IMR-90 (cell line): ENCODE measurements at regions not wholly inside any gene's neighbourhood (a gene's known extent, or its start where the extent isn't known, plus 50 kb on each side); places are given as distances from the start of the nearest gene placed in this dataset.

Experiments used
- ATAC-seq: fragments of 200-7000 bp; cut with Tn5 transposase; 2 replicates; pipeline ENCODE4 v1.9.1; 2020; ENCODE audit warnings: low read depth, mild to moderate bottlenecking, moderate library complexity
- BruUV-seq: library from RNA; stranded (reverse); fragments of 400-500 nt; replicated peaks from 2 replicates; lab custom pipeline; 2021; lab: Mats Ljungman, UMichigan
- CTCF ChIA-PET: fragments of 300-600 bp; formaldehyde crosslinking; extraction: SDS; loops from one replicate; lab custom pipeline; 2021; ENCODE audit warnings: antibody characterized with exemption; lab: Yijun Ruan, JAX
- POLR2A ChIA-PET: fragments of 300-600 bp; sonication (Branson Sonifier 250); formaldehyde crosslinking; loops from one replicate; lab custom pipeline; 2022; ENCODE audit warnings: antibody characterized with exemption; ENCODE audit not compliant: unreplicated experiment; lab: Charles Lee
- DNase-seq: peaks from one replicate; pipeline ENCODE4 v3.0.0; 2013
- H2AFZ ChIP-seq: replicated peaks from 2 replicates; pipeline ENCODE3; 2013; ENCODE audit warnings: low read length, mild to moderate bottlenecking; ENCODE audit not compliant: poor library complexity
- H2AK5ac ChIP-seq: 2 replicates; pipeline ENCODE4 v1.6.1; 2013; ENCODE audit warnings: low read depth, low read length, inconsistent platforms
- H2AK9ac ChIP-seq: replicated peaks from 2 replicates; pipeline ENCODE3; 2013; ENCODE audit warnings: mild to moderate bottlenecking, low read depth, low read length, moderate library complexity; ENCODE audit not compliant: poor library complexity
- H2BK120ac ChIP-seq: 2 replicates; pipeline ENCODE4 v1.6.1; 2013; ENCODE audit warnings: low read depth, low read length, inconsistent platforms
- H2BK15ac ChIP-seq: 3 replicates; pipeline ENCODE4 v1.6.1; 2013; ENCODE audit warnings: low read depth, low read length, inconsistent platforms
- H2BK20ac ChIP-seq: 2 replicates; pipeline ENCODE4 v1.6.1; 2013; ENCODE audit warnings: low read depth, mild to moderate bottlenecking, inconsistent platforms, low read length, moderate library complexity
- H2BK5ac ChIP-seq: 2 replicates; pipeline ENCODE4 v1.6.1; 2013; ENCODE audit warnings: mild to moderate bottlenecking, low read depth, low read length, inconsistent platforms; ENCODE audit not compliant: poor library complexity, severe bottlenecking
- H3K14ac ChIP-seq: replicated peaks from 2 replicates; pipeline ENCODE4 v1.6.1; 2013; ENCODE audit warnings: low read depth, low read length, inconsistent platforms
- H3K18ac ChIP-seq: 2 replicates; pipeline ENCODE4 v1.6.1; 2013; ENCODE audit warnings: low read depth, low read length, control low read depth
- H3K23ac ChIP-seq: 2 replicates; pipeline ENCODE4 v1.6.1; 2013; ENCODE audit warnings: low read depth, low read length, inconsistent platforms
- H3K27ac ChIP-seq: 2 replicates; pipeline ENCODE4 v1.5.1; 2013; ENCODE audit warnings: mild to moderate bottlenecking, control low read depth, low read length; ENCODE audit not compliant: insufficient read depth
- H3K27me3 ChIP-seq: 2 replicates; pipeline ENCODE4 v1.6.1; 2013; ENCODE audit warnings: low read length; ENCODE audit not compliant: control insufficient read depth, insufficient read depth
- H3K36me3 ChIP-seq: 2 replicates; pipeline ENCODE4 v1.6.1; 2013; ENCODE audit warnings: low read length, mixed read lengths; ENCODE audit not compliant: control insufficient read depth, insufficient read depth
- H3K4ac ChIP-seq: 2 replicates; pipeline ENCODE4 v1.6.1; 2013; ENCODE audit warnings: low read depth, low read length, inconsistent platforms
- H3K4me1 ChIP-seq: 2 replicates; pipeline ENCODE4 v1.6.1; 2013; ENCODE audit warnings: low read length, mixed read lengths; ENCODE audit not compliant: control insufficient read depth, insufficient read depth
- H3K4me2 ChIP-seq: 2 replicates; pipeline ENCODE4 v1.6.1; 2013; ENCODE audit warnings: low read depth, mild to moderate bottlenecking, control low read depth, low read length, moderate library complexity
- H3K4me3 ChIP-seq: 2 replicates; pipeline ENCODE4 v1.5.1; 2013; ENCODE audit warnings: low read depth, mild to moderate bottlenecking, control low read depth, low read length, moderate library complexity; ENCODE audit not compliant: insufficient read depth
- H3K56ac ChIP-seq: 2 replicates; pipeline ENCODE4 v1.6.1; 2013; ENCODE audit warnings: low read length, inconsistent platforms; ENCODE audit not compliant: insufficient read depth; ENCODE audit errors: extremely low read depth
- H3K79me1 ChIP-seq, 2 experiments: 2 replicates each; pipeline ENCODE4 v1.6.1; 2013; ENCODE audit warnings: low read length in 2 of 2, inconsistent platforms in 1 of 2, low read depth in 1 of 2
- H3K9ac ChIP-seq: 2 replicates; pipeline ENCODE4 v1.6.1; 2013; ENCODE audit warnings: low read depth, low read length, control low read depth
- H3K9me1 ChIP-seq: 2 replicates; pipeline ENCODE4 v1.6.1; 2013; ENCODE audit warnings: low read length, inconsistent platforms; ENCODE audit not compliant: insufficient read depth
- H3K9me3 ChIP-seq: 2 replicates; pipeline ENCODE4 v1.6.1; 2013; ENCODE audit warnings: low read length; ENCODE audit not compliant: control insufficient read depth, insufficient read depth
- H4K20me1 ChIP-seq: 2 replicates; pipeline ENCODE4 v1.6.1; 2013; ENCODE audit warnings: low read length, inconsistent platforms; ENCODE audit not compliant: insufficient read depth
- H4K5ac ChIP-seq: 2 replicates; pipeline ENCODE4 v1.6.1; 2013; ENCODE audit warnings: mild to moderate bottlenecking, low read depth, low read length, control low read depth
- H4K8ac ChIP-seq, 2 experiments: 2 replicates each; pipeline ENCODE4 v1.6.1; 2013; ENCODE audit warnings: low read depth in 2 of 2, low read length in 2 of 2, control low read depth in 1 of 2, inconsistent platforms in 1 of 2
- H4K91ac ChIP-seq: 2 replicates; pipeline ENCODE4 v1.6.1; 2013; ENCODE audit warnings: low read depth, low read length, inconsistent platforms; ENCODE audit not compliant: insufficient read depth
- NFE2L2 ChIP-seq: fragments of 150-350 bp; IDR thresholded peaks from 2 replicates; pipeline ENCODE4 v1.6.1; 2016; ENCODE audit warnings: low read depth, mild to moderate bottlenecking, low read length
- RAD21 ChIP-seq: IDR thresholded peaks from 2 replicates; pipeline ENCODE4 v1.6.1; 2012; ENCODE audit warnings: low read length, improper control_type of control experiment
- RFX5 ChIP-seq: IDR thresholded peaks from 2 replicates; pipeline ENCODE4 v1.8.0; 2012; ENCODE audit warnings: low read depth, mild to moderate bottlenecking, low read length, moderate library complexity
- SMC3 ChIP-seq: fragments of 150-350 bp; IDR thresholded peaks from 2 replicates; pipeline ENCODE4 v1.6.1; 2016; ENCODE audit warnings: low read depth, mild to moderate bottlenecking, antibody characterized with exemption, low read length, moderate library complexity
- WGBS, 2 experiments: methylation state at CpG; one replicate each; pipeline versions ENCODE4 v1.1.5 to v1.1.7; 2013; ENCODE audit warnings: missing lambda C conversion rate in 2 of 2; ENCODE audit not compliant: insufficient read length in 1 of 2; ENCODE audit errors: extremely low coverage in 2 of 2; 5-methylcytosine and 5-hydroxymethylcytosine counted together
- dilution Hi-C: fragments of 300-500 bp; cut with HindIII; formaldehyde crosslinking; loops from one replicate; pipeline ENCODE4 v1.14.3; 2018; ENCODE audit warnings: low sequenced_read_pairs; ENCODE audit not compliant: unreplicated experiment
- in situ Hi-C: fragments of 300-500 bp; cut with MboI; formaldehyde crosslinking; loops from 3 replicates; pipeline ENCODE4 v1.14.3; 2019; ENCODE audit warnings: low sequenced_read_pairs, inconsistent platforms, mixed read lengths
- intact Hi-C: fragments of 100-400 bp; cut with micrococcal nuclease; formaldehyde crosslinking; loops from 2 replicates; pipeline ENCODE4 v1.10.0; 2022
- TF ChIP-seq, protein P1 (sequence below): conservative IDR thresholded peaks from 2 replicates; pipeline ENCODE4 v1.5.1; 2012; ENCODE audit warnings: mild to moderate bottlenecking, low read depth, low read length, improper control_type of control experiment

DNA sequence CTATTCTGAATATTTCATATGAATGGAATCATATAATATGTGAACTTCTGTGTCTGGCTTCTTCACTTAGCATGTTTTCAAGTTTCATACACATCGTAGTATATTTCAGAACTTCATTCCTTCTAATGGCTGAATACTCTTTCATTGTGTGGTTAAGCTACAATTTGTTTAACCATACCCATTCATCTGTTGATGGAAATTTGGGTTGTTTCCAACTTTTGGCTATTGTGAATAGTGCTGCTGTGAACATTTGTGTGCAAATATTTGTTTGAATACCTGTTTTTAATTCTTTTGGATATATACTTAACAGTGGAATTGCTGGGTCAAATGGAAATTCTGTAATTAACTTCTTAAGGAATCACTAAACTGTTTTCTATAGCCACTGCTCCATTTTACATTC is 86.0 kb upstream of the MDFIC start:
- dilution Hi-C loops, result no loop called here

More for the DNA sequence above, 86.0 kb upstream of the MDFIC start:
- in situ Hi-C loops, result no loop called here
- no CpG with 5 or more reads among the region's 1 CpG for WGBS, 2 experiments
- Histone ChIP-seq H3K9me3 (no peaks in the 10 kb centered on the region), H3K4ac (no peak overlapping the region), H3K9me1 (no peaks in the 10 kb centered on the region), H3K9ac (no peak overlapping the region), H3K27ac (no peak overlapping the region), H3K56ac (no peak overlapping the region), H3K14ac (no peak overlapping the region), H4K5ac (no peak overlapping the region), H2BK120ac (no peak overlapping the region), H3K79me1 (no peaks in the 10 kb centered on the region), H2AFZ (no peak overlapping the region), H2AK9ac (no peak overlapping the region), H4K8ac (no peak overlapping the region), H3K4me2 (no peak overlapping the region), H3K23ac (no peak overlapping the region), H2BK5ac (no peak overlapping the region), H3K4me1 (no peaks in the 10 kb centered on the region), H3K4me3 (no peak overlapping the region), H2BK15ac (no peak overlapping the region), H2BK20ac (no peak overlapping the region), H3K27me3 (no peaks in the 10 kb centered on the region), H4K91ac (no peak overlapping the region), H4K20me1 (no peaks in the 10 kb centered on the region), H2AK5ac (no peak overlapping the region), H3K36me3 (no peaks in the 10 kb centered on the region), H3K18ac (no peak overlapping the region)
- ATAC-seq (no peak), DNase-seq (no peak)
- intact Hi-C loops, result no loop called here
- no TSS peak for BruUV-seq
- ChIA-PET CTCF (no interaction called here), POLR2A (no interaction called here)
- TF ChIP-seq RAD21 (no peak), NFE2L2 (no peak), RFX5 (no peak), SMC3 (no peak)
- TF ChIP-seq, protein P1, sequence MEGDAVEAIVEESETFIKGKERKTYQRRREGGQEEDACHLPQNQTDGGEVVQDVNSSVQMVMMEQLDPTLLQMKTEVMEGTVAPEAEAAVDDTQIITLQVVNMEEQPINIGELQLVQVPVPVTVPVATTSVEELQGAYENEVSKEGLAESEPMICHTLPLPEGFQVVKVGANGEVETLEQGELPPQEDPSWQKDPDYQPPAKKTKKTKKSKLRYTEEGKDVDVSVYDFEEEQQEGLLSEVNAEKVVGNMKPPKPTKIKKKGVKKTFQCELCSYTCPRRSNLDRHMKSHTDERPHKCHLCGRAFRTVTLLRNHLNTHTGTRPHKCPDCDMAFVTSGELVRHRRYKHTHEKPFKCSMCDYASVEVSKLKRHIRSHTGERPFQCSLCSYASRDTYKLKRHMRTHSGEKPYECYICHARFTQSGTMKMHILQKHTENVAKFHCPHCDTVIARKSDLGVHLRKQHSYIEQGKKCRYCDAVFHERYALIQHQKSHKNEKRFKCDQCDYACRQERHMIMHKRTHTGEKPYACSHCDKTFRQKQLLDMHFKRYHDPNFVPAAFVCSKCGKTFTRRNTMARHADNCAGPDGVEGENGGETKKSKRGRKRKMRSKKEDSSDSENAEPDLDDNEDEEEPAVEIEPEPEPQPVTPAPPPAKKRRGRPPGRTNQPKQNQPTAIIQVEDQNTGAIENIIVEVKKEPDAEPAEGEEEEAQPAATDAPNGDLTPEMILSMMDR, result no peak
